Mammary epithelial cell (primary cell): ENCODE measurements at regions not wholly inside any gene's neighbourhood (a gene's known extent, or its start where the extent isn't known, plus 50 kb on each side); places are given as distances from the start of the nearest gene placed in this dataset.

Experiments used
- EZH2 ChIP-seq: IDR thresholded peaks from 2 replicates; pipeline ENCODE4 v1.6.1; 2012; ENCODE audit warnings: low read length, inconsistent platforms, borderline replicate concordance
- TF ChIP-seq, protein P1 (sequence below), 2 donors: IDR thresholded peaks in 1 of 2; conservative IDR thresholded peaks in 1 of 2; 2 replicates each; pipeline ENCODE4 v1.5.1; 2011 to 2012; ENCODE audit warnings: inconsistent platforms in 2 of 2, low read length in 2 of 2, mild to moderate bottlenecking in 2 of 2, control low read depth in 1 of 2, low read depth in 1 of 2; ENCODE audit not compliant: insufficient read depth in 1 of 2; ENCODE audit errors: extremely low read depth in 1 of 2

DNA sequence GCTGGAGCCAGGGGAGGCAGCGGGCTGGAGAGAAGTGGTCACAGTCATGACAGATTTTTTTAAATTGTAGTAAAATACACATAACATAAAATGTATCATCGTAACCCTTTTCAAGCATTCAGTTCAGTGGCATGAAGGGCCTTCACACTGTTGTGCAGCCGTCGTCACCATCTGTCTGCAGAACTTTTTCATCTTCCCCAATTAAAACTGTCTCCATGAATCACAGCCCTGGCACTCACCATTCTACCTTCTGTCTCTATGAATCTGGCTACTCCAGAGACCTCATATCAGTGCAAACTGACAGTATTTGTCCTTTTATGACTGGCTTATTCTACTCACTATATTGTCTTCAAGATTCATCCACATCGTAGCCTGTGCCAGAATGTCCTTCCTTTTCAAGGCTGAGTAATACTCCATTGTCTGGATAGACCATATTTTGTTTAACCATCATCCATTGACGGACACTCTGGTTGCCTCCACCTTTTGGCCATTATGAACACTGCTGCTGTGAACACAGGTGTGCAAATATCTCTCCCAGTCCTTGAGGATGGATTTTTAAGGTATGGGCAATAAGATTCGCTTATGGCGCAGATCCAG is 91.5 kb upstream of the NCOR2 start:
- TF ChIP-seq, protein P1, sequence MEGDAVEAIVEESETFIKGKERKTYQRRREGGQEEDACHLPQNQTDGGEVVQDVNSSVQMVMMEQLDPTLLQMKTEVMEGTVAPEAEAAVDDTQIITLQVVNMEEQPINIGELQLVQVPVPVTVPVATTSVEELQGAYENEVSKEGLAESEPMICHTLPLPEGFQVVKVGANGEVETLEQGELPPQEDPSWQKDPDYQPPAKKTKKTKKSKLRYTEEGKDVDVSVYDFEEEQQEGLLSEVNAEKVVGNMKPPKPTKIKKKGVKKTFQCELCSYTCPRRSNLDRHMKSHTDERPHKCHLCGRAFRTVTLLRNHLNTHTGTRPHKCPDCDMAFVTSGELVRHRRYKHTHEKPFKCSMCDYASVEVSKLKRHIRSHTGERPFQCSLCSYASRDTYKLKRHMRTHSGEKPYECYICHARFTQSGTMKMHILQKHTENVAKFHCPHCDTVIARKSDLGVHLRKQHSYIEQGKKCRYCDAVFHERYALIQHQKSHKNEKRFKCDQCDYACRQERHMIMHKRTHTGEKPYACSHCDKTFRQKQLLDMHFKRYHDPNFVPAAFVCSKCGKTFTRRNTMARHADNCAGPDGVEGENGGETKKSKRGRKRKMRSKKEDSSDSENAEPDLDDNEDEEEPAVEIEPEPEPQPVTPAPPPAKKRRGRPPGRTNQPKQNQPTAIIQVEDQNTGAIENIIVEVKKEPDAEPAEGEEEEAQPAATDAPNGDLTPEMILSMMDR (conservative IDR thresholded peaks at IDR 0.05 in 1 of 2, IDR thresholded peaks at IDR 0.05 in 1 of 2; ENCODE audit: extremely low read depth in 1 of 2, insufficient read depth in 1 of 2, low read depth in 1 of 2, low read length in 2 of 2), result no peak
- TF ChIP-seq EZH2, result no peak
